Mesenchymal stem cell (in vitro differentiated cells and primary cell): ENCODE measurements at regions not wholly inside any gene's neighbourhood (a gene's known extent, or its start where the extent isn't known, plus 50 kb on each side); places are given as distances from the start of the nearest gene placed in this dataset.

Source experiments
- DNase-seq: peaks from one replicate; pipeline ENCODE4 v3.0.0-alpha.2; 2013
- H2AFZ ChIP-seq: one replicate; pipeline ENCODE4 v1.6.1; 2013; ENCODE audit warnings: low read depth, mild to moderate bottlenecking, control low read depth, inconsistent platforms, low read length, moderate library complexity
- H2AK5ac ChIP-seq: 2 replicates; pipeline ENCODE4 v1.6.1; 2013; ENCODE audit warnings: low read length, moderate library complexity, mild to moderate bottlenecking, inconsistent platforms; ENCODE audit not compliant: severe bottlenecking
- H2BK120ac ChIP-seq: one replicate; pipeline ENCODE4 v1.6.1; 2013; ENCODE audit warnings: low read depth, mild to moderate bottlenecking, inconsistent platforms, low read length, moderate library complexity
- H2BK12ac ChIP-seq, 2 experiments: one replicate each; pipeline ENCODE4 v1.6.1; 2013; ENCODE audit warnings: inconsistent platforms in 2 of 2, low read length in 2 of 2, mild to moderate bottlenecking in 2 of 2, moderate library complexity in 2 of 2, control low read depth in 1 of 2
- H2BK15ac ChIP-seq: one replicate; pipeline ENCODE4 v1.6.1; 2013; ENCODE audit warnings: mild to moderate bottlenecking, low read depth, inconsistent platforms; ENCODE audit not compliant: poor library complexity, severe bottlenecking
- H2BK5ac ChIP-seq: 2 replicates; pipeline ENCODE4 v1.6.1; 2013; ENCODE audit warnings: low read depth, mild to moderate bottlenecking, low read length, control low read depth, inconsistent platforms; ENCODE audit not compliant: poor library complexity, severe bottlenecking
- H3K14ac ChIP-seq, 2 experiments: one replicate each; pipeline ENCODE4 v1.6.1; 2013; ENCODE audit warnings: inconsistent platforms in 2 of 2, low read length in 2 of 2, control low read depth in 1 of 2, mild to moderate bottlenecking in 1 of 2, moderate library complexity in 1 of 2
- H3K18ac ChIP-seq, 2 experiments: one replicate each; pipeline ENCODE4 v1.6.1; 2013; ENCODE audit warnings: inconsistent platforms in 2 of 2, low read length in 2 of 2, control low read depth in 1 of 2, low read depth in 1 of 2, mild to moderate bottlenecking in 1 of 2
- H3K23ac ChIP-seq, 2 experiments: one replicate each; pipeline ENCODE4 v1.6.1; 2013; ENCODE audit warnings: inconsistent platforms in 2 of 2, low read length in 2 of 2, mild to moderate bottlenecking in 2 of 2, moderate library complexity in 2 of 2, control low read depth in 1 of 2
- H3K27ac ChIP-seq: 2 replicates; pipeline ENCODE4 v1.5.1; 2013; ENCODE audit warnings: mild to moderate bottlenecking, moderate library complexity, low read length, control low read depth, inconsistent platforms; ENCODE audit not compliant: poor library complexity, severe bottlenecking
- H3K27me3 ChIP-seq, 2 experiments: 2 replicates each; pipeline versions ENCODE4 v1.6.1 to v1.7.0; 2013; ENCODE audit warnings: low read length in 2 of 2, mild to moderate bottlenecking in 2 of 2, moderate library complexity in 2 of 2, control low read depth in 1 of 2, inconsistent platforms in 1 of 2; ENCODE audit not compliant: control insufficient read depth in 1 of 2, insufficient read depth in 1 of 2
- H3K36me3 ChIP-seq, 2 experiments: 2 replicates each; pipeline versions ENCODE4 v1.6.1 to v1.7.0; 2013; ENCODE audit warnings: low read length in 2 of 2, control low read depth in 1 of 2, inconsistent platforms in 1 of 2, low read depth in 1 of 2, mild to moderate bottlenecking in 1 of 2; ENCODE audit not compliant: insufficient read depth in 2 of 2, control insufficient read depth in 1 of 2
- H3K4ac ChIP-seq, 2 experiments: one replicate each; pipeline ENCODE4 v1.6.1; 2013; ENCODE audit warnings: inconsistent platforms in 2 of 2, low read length in 2 of 2, mild to moderate bottlenecking in 2 of 2, moderate library complexity in 2 of 2, control low read depth in 1 of 2, low read depth in 1 of 2
- H3K4me1 ChIP-seq: 2 replicates; pipeline ENCODE4 v1.6.1; 2013; ENCODE audit warnings: low read depth, low read length, control low read depth; ENCODE audit not compliant: control insufficient read depth, insufficient read depth
- H3K4me2 ChIP-seq: 2 replicates; pipeline ENCODE4 v1.6.1; 2013; ENCODE audit warnings: low read length, mild to moderate bottlenecking, inconsistent platforms; ENCODE audit not compliant: poor library complexity, severe bottlenecking
- H3K4me3 ChIP-seq, 2 experiments: 2 replicates each; pipeline versions ENCODE4 v1.5.1 to v1.7.0; 2013; ENCODE audit warnings: low read length in 2 of 2, mild to moderate bottlenecking in 2 of 2, control low read depth in 1 of 2, low read depth in 1 of 2; ENCODE audit not compliant: insufficient read depth in 1 of 2
- H3K79me1 ChIP-seq: replicated peaks from 2 replicates; pipeline ENCODE4 v1.6.1; 2013; ENCODE audit warnings: mild to moderate bottlenecking, control low read depth, low read length, inconsistent platforms; ENCODE audit not compliant: poor library complexity, severe bottlenecking
- H3K9ac ChIP-seq: 2 replicates; pipeline ENCODE4 v1.7.0; 2013; ENCODE audit warnings: mild to moderate bottlenecking, low read length, moderate library complexity
- H3K9me3 ChIP-seq: 2 replicates; pipeline ENCODE4 v1.7.0; 2013; ENCODE audit warnings: mild to moderate bottlenecking, low read length; ENCODE audit not compliant: control insufficient read depth
- H4K8ac ChIP-seq: one replicate; pipeline ENCODE4 v1.6.1; 2013; ENCODE audit warnings: inconsistent platforms, mild to moderate bottlenecking, low read length, moderate library complexity
- H4K91ac ChIP-seq: one replicate; pipeline ENCODE4 v1.6.1; 2013; ENCODE audit warnings: mild to moderate bottlenecking, low read length, inconsistent platforms
- WGBS: methylation state at CpG from one replicate; pipeline ENCODE4 v1.1.7; 2013; ENCODE audit warnings: mixed read lengths; 5-methylcytosine and 5-hydroxymethylcytosine counted together

DNA sequence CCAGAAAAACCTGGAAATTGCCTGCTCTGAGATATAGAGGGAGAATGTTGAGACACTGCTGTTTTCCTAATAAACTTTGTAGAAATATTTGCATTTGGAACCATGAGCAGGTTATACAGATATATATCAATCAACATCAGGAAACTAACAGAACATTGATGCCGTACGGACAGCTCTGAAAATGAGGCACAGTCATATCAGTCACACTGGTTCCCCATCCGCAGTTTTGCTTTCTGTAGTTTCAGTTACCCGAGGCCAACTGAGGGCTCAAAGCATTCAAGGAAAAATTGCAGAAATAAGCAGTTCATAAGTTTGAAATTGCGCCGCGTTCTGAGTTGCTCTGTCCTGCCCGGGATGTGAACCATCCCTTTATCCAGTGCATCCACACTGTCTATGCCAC is 137.9 kb downstream of the KLF6 start:
- no peak for DNase-seq
- no peak overlapping the region for H4K91ac ChIP-seq
- no peak overlapping the region for H3K14ac ChIP-seq
- no peak overlapping the region for H3K23ac ChIP-seq
- no peaks in the 10 kb centered on the region for H3K79me1 ChIP-seq
- 97% methylated on average over 8 of the region's 8 CpGs for WGBS
- H4K8ac ChIP-seq: no peak overlapping the region
- no peak overlapping the region for H2BK5ac ChIP-seq
- no peak overlapping the region for H3K4me3 ChIP-seq
- no peak overlapping the region for H2BK120ac ChIP-seq
- no peaks in the 10 kb centered on the region for H3K9me3 ChIP-seq
- H3K4me1 ChIP-seq: peaks cover 5% of the 10 kb centered on the region
- H2AFZ ChIP-seq: no peak overlapping the region
- H2BK12ac ChIP-seq: no peak overlapping the region
- H3K9ac ChIP-seq: no peak overlapping the region
- no peak overlapping the region for H3K4me2 ChIP-seq
- H2BK15ac ChIP-seq: no peak overlapping the region
- H3K18ac ChIP-seq: no peak overlapping the region
- H3K27me3 ChIP-seq: no peaks in the 10 kb centered on the region
- H3K36me3 ChIP-seq: no peaks in the 10 kb centered on the region
- no peak overlapping the region for H2AK5ac ChIP-seq
- no peak overlapping the region for H3K4ac ChIP-seq
- no peak overlapping the region for H3K27ac ChIP-seq

DNA sequence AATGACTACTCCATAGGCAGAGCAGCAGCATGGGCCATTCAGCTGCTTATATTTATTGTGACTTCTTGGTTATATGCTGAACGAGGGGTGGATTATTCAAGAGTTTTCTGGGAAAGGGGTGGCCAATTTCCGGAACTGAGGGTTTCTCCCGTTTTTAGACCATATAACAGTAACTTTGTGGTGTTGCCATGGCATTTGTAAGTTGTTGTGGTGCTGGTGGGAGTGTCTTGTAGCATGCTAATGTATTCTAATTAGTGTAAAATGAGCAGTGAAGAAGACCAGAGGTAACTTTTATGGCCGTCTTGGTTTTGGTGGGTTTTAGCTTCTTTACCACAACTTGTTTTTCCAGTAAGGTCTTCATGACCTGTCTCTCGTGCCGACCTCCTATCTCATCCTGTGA is 139.6 kb downstream of the KLF6 start:
- Histone ChIP-seq H2BK5ac (no peak overlapping the region), H4K8ac (no peak overlapping the region), H3K4ac (no peak overlapping the region), H3K9ac (no peak overlapping the region), H3K14ac (no peak overlapping the region), H3K27me3 (no peaks in the 10 kb centered on the region), H4K91ac (no peak overlapping the region), H3K4me1 (peaks cover 5% of the 10 kb centered on the region), H3K36me3 (no peaks in the 10 kb centered on the region), H2AFZ (no peak overlapping the region), H3K23ac (no peak overlapping the region), H2AK5ac (no peak overlapping the region), H2BK120ac (no peak overlapping the region), H3K4me2 (no peak overlapping the region), H3K4me3 (no peak overlapping the region), H3K79me1 (no peaks in the 10 kb centered on the region), H3K18ac (no peak overlapping the region), H3K27ac (no peak overlapping the region), H2BK15ac (no peak overlapping the region), H3K9me3 (no peaks in the 10 kb centered on the region), H2BK12ac (no peak overlapping the region)
- DNase-seq: no peak
- WGBS: 88% methylated on average over 6 of the region's 6 CpGs

DNA sequence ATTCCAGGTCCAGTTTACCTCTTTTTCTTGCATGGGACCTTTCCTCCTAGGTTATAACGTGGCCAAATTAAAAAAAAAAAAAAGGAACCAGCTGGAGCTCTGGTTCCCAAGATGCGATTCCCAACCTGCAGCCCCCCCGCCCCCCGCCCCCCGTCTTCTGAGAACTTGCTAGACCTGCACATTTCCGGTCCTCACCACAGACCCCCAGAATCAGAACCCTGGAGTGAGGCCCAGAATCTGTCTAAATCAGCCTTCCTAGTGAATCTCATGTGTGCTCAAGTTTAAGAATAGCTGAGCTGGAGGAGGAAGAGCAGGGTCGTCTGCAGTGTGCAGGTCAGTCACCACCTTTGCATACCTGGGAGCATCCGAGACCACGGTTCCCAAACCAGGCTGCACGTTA is 144.2 kb downstream of the KLF6 start:
- Histone ChIP-seq H3K27me3 (no peaks in the 10 kb centered on the region), H3K36me3 (no peaks in the 10 kb centered on the region), H3K27ac (no peak overlapping the region), H2BK15ac (no peak overlapping the region), H3K79me1 (no peaks in the 10 kb centered on the region), H3K18ac (no peak overlapping the region), H2BK12ac (no peak overlapping the region), H3K23ac (no peak overlapping the region), H2AFZ (no peak overlapping the region), H2BK5ac (no peak overlapping the region), H3K4me1 (peaks cover 3% of the 10 kb centered on the region), H3K4me3 (no peak overlapping the region), H4K91ac (no peak overlapping the region), H3K4ac (no peak overlapping the region), H3K4me2 (no peak overlapping the region), H3K14ac (peak overlapping the region in 1 of 2 experiments; percentile 22), H4K8ac (no peak overlapping the region), H3K9me3 (no peaks in the 10 kb centered on the region), H3K9ac (no peak overlapping the region), H2BK120ac (no peak overlapping the region), H2AK5ac (no peak overlapping the region)
- WGBS: 91% methylated on average over 6 of the region's 10 CpGs
- DNase-seq: no peak

DNA sequence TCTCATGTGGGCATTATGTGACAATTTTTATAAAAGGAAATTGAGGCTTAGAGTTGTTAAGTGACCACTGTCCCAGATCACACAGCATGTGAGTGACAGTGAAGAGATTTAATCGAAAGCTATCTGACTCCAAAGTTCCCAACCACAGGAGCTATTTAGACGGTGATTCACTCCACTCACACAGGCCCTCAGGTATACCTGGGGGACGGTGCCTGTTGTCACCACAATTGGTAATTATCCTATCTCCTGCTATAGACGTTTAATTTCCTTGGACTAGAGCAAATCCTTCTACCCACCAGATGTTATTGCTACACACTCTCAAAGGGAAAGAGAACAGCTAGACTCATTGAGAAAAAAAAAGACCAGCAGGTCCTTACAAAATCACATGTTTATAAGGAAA is 145.5 kb downstream of the KLF6 start:
- H4K8ac ChIP-seq: no peak overlapping the region
- no peak overlapping the region for H3K14ac ChIP-seq
- no peak overlapping the region for H2AFZ ChIP-seq
- H4K91ac ChIP-seq: no peak overlapping the region
- H3K4me2 ChIP-seq: no peak overlapping the region
- no peak overlapping the region for H2AK5ac ChIP-seq
- H3K9ac ChIP-seq: no peak overlapping the region
- H2BK15ac ChIP-seq: no peak overlapping the region
- no peak overlapping the region for H2BK120ac ChIP-seq
- H3K4me3 ChIP-seq: no peak overlapping the region
- H3K23ac ChIP-seq: no peak overlapping the region
- H2BK5ac ChIP-seq: no peak overlapping the region
- no peak for DNase-seq
- H3K18ac ChIP-seq: no peak overlapping the region
- H3K27ac ChIP-seq: no peak overlapping the region
- H3K4ac ChIP-seq: no peak overlapping the region
- H3K36me3 ChIP-seq: no peaks in the 10 kb centered on the region
- 95% methylated on average over 4 of the region's 4 CpGs for WGBS
- H3K79me1 ChIP-seq: no peaks in the 10 kb centered on the region
- no peaks in the 10 kb centered on the region for H3K9me3 ChIP-seq
- H3K27me3 ChIP-seq: no peaks in the 10 kb centered on the region
- H2BK12ac ChIP-seq: no peak overlapping the region
- H3K4me1 ChIP-seq: peaks cover 3% of the 10 kb centered on the region
